ELF-1 (cell line): ENCODE measurements at regions not wholly inside any gene's neighbourhood (a gene's known extent, or its start where the extent isn't known, plus 50 kb on each side); places are given as distances from the start of the nearest gene placed in this dataset.
"Not testable (repeated sequence)": the region's sequence is repeated elsewhere in the genome, so short reads cannot be mapped to it uniquely, and the experiment has no call there.

Experiments used
- DNase-seq: peaks from one replicate; pipeline ENCODE4 v3.0.0-alpha.2; 2016; ENCODE audit warnings: low read depth, low spot score

- no peak for DNase-seq
These were observed 201.0 kb upstream of the NABP1 start for GRCh38 chr2:191476901-191477300.

- DNase-seq: peak; percentile 90
These were observed 198.9 kb upstream of the NABP1 start for GRCh38 chr2:191478799-191479679.

GRCh38 chr2:191479680-191480023 lies 198.3 kb upstream of the NABP1 start:
- no peak for DNase-seq

- DNase-seq: no peak
These were observed 196.4 kb upstream of the NABP1 start for GRCh38 chr2:191481305-191482070.

- DNase-seq: no peak
These were observed 194.8 kb upstream of the NABP1 start for GRCh38 chr2:191483117-191483516.

GRCh38 chr2:191486584-191487320 lies 191.2 kb upstream of the NABP1 start:
- DNase-seq: peak; percentile 13

- peak; percentile 54 for DNase-seq
These were observed 189.8 kb upstream of the NABP1 start for GRCh38 chr2:191488135-191488534.

GRCh38 chr2:191489177-191489576 lies 188.8 kb upstream of the NABP1 start:
- no peak for DNase-seq

GRCh38 chr2:191496838-191497237 lies 181.1 kb upstream of the NABP1 start:
- DNase-seq: no peak

GRCh38 chr2:191497822-191498221 lies 180.1 kb upstream of the NABP1 start:
- DNase-seq: no peak

GRCh38 chr2:191499050-191499449 lies 178.9 kb upstream of the NABP1 start:
- no peak for DNase-seq

- DNase-seq: no peak
These were observed 177.9 kb upstream of the NABP1 start for GRCh38 chr2:191499874-191500565.

GRCh38 chr2:191500566-191500883 lies 177.4 kb upstream of the NABP1 start:
- peak; percentile 67 for DNase-seq

GRCh38 chr2:191500884-191501560 lies 176.9 kb upstream of the NABP1 start:
- peak; percentile 22 for DNase-seq

- no peak for DNase-seq
These were observed 176.3 kb upstream of the NABP1 start for GRCh38 chr2:191501561-191502168.

- DNase-seq: no peak
These were observed 171.4 kb upstream of the NABP1 start for GRCh38 chr2:191506515-191506914.

GRCh38 chr2:191507252-191507853 lies 170.6 kb upstream of the NABP1 start:
- not testable (repeated sequence) for DNase-seq

GRCh38 chr2:191508738-191509137 lies 169.2 kb upstream of the NABP1 start:
- DNase-seq: no peak

- DNase-seq: no peak
These were observed 165.6 kb upstream of the NABP1 start for GRCh38 chr2:191512216-191512835.

- no peak for DNase-seq
These were observed 165.1 kb upstream of the NABP1 start for GRCh38 chr2:191512874-191513273.
